Brain microvascular endothelial cell (primary cell): ENCODE measurements at regions not wholly inside any gene's neighbourhood (a gene's known extent, or its start where the extent isn't known, plus 50 kb on each side); places are given as distances from the start of the nearest gene placed in this dataset.
"Not testable (repeated sequence)": the region's sequence is repeated elsewhere in the genome, so short reads cannot be mapped to it uniquely, and the experiment has no call there.

Source experiments
- DNase-seq: peaks from one replicate; pipeline ENCODE4 v3.0.0-alpha.2; 2020
- H3K27ac ChIP-seq: fragments of 250-450 bp; sonication (Bioruptor Pico); 2 replicates; pipeline ENCODE4 v1.5.1; 2020; ENCODE audit warnings: mild to moderate bottlenecking, moderate library complexity
- H3K27me3 ChIP-seq: fragments of 250-450 bp; sonication (Bioruptor Pico); replicated peaks from 2 replicates; pipeline ENCODE4 v1.5.1; 2020; ENCODE audit warnings: mild to moderate bottlenecking
- H3K36me3 ChIP-seq: fragments of 250-450 bp; sonication (Bioruptor Pico); replicated peaks from 2 replicates; pipeline ENCODE4 v1.5.1; 2020; ENCODE audit warnings: mild to moderate bottlenecking
- H3K4me3 ChIP-seq: 2 replicates; pipeline ENCODE4 v1.5.1; 2011; ENCODE audit warnings: low read depth, mild to moderate bottlenecking, control low read depth, low read length, moderate library complexity
- in situ Hi-C: cut with HindIII; loops from 2 replicates; pipeline ENCODE4 v1.10.0; 2017; ENCODE audit warnings: low sequenced_read_pairs, low pct_ligation_motif_present
- TF ChIP-seq, protein P1 (sequence below): IDR thresholded peaks from 2 replicates; pipeline ENCODE4 v1.5.1; 2011; ENCODE audit warnings: low read depth, mild to moderate bottlenecking, moderate library complexity, low read length, control low read depth, inconsistent platforms; ENCODE audit errors: missing control alignments

DNA sequence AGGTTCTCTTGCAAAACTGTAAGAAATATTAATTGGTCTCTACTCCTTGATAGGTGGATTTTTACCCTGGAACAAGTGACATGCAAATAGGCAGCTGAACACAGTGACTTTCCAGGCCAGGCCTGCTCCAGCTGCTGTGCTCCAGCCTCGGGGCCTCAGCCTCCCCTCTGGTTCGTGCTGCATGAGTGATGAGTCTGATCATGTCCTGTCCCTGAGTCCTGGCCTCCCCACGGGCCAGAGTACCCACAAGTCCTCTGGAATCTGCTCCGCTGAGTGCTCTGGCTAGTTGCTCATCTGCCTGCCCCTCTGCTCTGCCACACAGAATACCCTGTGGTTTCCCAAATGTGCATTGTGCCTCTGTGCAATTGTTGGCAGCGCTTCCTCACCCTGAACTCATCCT is 80.1 kb upstream of the PDZD8 start:
- Histone ChIP-seq H3K27ac (no peak overlapping the region), H3K4me3 (no peak overlapping the region), H3K36me3 (no peaks in the 10 kb centered on the region), H3K27me3 (no peaks in the 10 kb centered on the region)
- TF ChIP-seq, protein P1, sequence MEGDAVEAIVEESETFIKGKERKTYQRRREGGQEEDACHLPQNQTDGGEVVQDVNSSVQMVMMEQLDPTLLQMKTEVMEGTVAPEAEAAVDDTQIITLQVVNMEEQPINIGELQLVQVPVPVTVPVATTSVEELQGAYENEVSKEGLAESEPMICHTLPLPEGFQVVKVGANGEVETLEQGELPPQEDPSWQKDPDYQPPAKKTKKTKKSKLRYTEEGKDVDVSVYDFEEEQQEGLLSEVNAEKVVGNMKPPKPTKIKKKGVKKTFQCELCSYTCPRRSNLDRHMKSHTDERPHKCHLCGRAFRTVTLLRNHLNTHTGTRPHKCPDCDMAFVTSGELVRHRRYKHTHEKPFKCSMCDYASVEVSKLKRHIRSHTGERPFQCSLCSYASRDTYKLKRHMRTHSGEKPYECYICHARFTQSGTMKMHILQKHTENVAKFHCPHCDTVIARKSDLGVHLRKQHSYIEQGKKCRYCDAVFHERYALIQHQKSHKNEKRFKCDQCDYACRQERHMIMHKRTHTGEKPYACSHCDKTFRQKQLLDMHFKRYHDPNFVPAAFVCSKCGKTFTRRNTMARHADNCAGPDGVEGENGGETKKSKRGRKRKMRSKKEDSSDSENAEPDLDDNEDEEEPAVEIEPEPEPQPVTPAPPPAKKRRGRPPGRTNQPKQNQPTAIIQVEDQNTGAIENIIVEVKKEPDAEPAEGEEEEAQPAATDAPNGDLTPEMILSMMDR, result no peak
- in situ Hi-C loops, result no loop called here
- no peak for DNase-seq

DNA sequence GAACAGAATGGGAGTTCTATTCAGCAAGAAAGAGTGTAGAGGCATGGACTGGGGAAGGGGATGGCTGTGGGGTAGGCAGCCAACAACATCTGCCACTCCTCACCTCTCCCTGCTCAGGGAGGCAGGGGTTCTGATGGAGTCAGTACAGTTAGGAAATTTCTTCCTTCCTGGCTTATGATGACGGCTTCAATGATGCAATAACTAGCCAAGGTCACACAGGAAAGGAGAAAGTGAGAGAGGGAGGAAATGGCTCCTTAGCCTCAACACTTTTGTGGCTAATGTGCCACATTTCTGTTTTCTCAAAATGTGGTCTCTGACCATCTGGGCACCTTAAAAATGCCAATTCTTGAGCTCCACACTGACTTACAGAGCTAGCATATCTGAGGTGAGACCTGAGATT is 79.3 kb upstream of the PDZD8 start:
- TF ChIP-seq, protein P1, result no peak
- H3K36me3 ChIP-seq, result no peaks in the 10 kb centered on the region
- no peak for DNase-seq

DNA sequence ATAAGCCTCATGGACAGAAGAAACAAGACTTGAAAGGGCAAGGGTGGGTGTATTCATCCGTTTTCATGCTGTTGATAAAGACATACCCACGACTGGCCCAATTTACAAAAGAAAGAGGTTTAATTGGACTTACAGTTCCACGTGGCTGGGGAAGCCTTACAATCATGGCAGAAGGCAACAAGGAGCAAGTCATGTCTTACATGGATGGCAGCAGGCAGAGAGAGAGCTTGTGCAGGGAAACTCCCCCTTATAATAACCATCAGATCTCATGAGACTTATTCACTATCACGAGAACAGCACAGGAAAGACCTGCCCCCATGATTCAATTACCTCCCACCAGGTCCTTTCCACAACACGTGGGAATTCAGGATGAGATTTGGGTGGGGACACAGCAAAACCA is 78.2 kb upstream of the PDZD8 start:
- in situ Hi-C loops, H3K4me3 ChIP-seq, H3K27ac ChIP-seq, H3K27me3 ChIP-seq, DNase-seq, H3K36me3 ChIP-seq: not testable (repeated sequence)

More for the DNA sequence above, 79.3 kb upstream of the PDZD8 start:
- Histone ChIP-seq H3K27me3 (no peaks in the 10 kb centered on the region), H3K27ac (no peak overlapping the region), H3K4me3 (no peak overlapping the region)
- in situ Hi-C loops, result no loop called here

DNA sequence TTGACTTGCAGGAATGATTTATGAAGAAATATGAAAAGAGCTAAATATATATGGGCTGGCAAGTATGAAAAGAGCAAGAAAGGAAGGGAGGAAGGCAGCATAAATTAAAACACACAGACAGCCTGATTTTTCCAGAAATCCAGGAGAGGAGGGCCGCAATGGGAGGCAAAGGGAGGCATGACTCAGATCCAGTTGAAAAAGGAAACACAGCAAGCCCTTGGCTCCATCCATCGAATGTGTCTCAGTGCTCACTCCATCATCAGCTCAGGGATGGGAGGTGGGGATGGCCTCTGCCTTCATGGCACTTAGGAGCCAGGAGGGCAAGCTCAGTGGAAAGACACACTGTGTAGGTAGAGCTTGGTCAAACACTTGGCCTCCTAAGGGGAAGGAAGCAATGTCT is 75.7 kb upstream of the PDZD8 start:
- Histone ChIP-seq H3K4me3 (no peak overlapping the region), H3K27ac (no peak overlapping the region), H3K27me3 (no peaks in the 10 kb centered on the region), H3K36me3 (no peaks in the 10 kb centered on the region)
- TF ChIP-seq, protein P1, result no peak
- no peak for DNase-seq
- in situ Hi-C loops, result no loop called here

- no peak overlapping the region for H3K27ac ChIP-seq
- no peaks in the 10 kb centered on the region for H3K36me3 ChIP-seq
- no peaks in the 10 kb centered on the region for H3K27me3 ChIP-seq
- DNase-seq, result no peak
- in situ Hi-C loops, result no loop called here
- TF ChIP-seq, protein P1, result peak; percentile 30
- H3K4me3 ChIP-seq, result no peak overlapping the region
These were observed 74.4 kb upstream of the PDZD8 start for GRCh38 chr10:117449636-117450035.

DNA sequence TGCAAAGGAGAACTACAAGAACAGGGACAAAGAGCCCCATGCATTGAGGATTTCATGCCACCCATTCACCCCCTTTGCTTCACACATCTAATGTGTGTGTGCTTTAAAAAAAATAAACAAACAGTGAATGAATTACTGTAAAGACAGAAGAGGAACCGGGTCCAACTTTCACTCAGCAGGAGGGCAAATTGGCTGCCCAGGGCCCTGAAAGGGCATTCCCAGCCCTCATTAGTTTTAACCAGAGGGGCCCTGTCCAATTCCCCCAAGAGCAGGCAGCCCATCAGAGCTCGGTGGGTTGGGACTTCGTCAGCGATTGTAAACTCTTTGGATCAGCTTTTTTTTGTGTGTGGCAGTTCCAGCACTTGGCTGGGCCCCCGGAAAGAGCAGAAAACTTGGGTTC is 73.6 kb upstream of the PDZD8 start:
- in situ Hi-C loops, result no loop called here
- Histone ChIP-seq H3K27ac (no peak overlapping the region), H3K27me3 (no peaks in the 10 kb centered on the region), H3K36me3 (no peaks in the 10 kb centered on the region), H3K4me3 (no peak overlapping the region)
- DNase-seq, result no peak
- TF ChIP-seq, protein P1, result no peak
